OCI-LY3 (cell line): ENCODE measurements at regions not wholly inside any gene's neighbourhood (a gene's known extent, or its start where the extent isn't known, plus 50 kb on each side); places are given as distances from the start of the nearest gene placed in this dataset.

Source experiments
- H2AFZ ChIP-seq: fragments of 200-600, 300-600 bp; shearing (Covaris generic); 2 replicates; pipeline ENCODE4 v1.6.0; 2014; ENCODE audit warnings: antibody characterized with exemption, low read depth, low read length
- H3K27ac ChIP-seq: fragments of 200-600, 300-600 bp; sonication (generic); 2 replicates; pipeline ENCODE4 v1.5.1; 2014; ENCODE audit warnings: mild to moderate bottlenecking, low read length, moderate library complexity, mixed read lengths
- H3K27me3 ChIP-seq: fragments of 200-600, 300-600 bp; sonication (generic); 2 replicates; pipeline ENCODE4 v1.6.1; 2014; ENCODE audit warnings: low read depth, low read length, mixed read lengths
- H3K36me3 ChIP-seq: fragments of 200-600, 300-600 bp; sonication (generic); replicated peaks from 2 replicates; pipeline ENCODE3; 2014; ENCODE audit warnings: low read depth, low read length, mixed read lengths
- H3K4me1 ChIP-seq: fragments of 300-600, 200-600 bp; sonication (generic); 2 replicates; pipeline ENCODE4 v1.6.1; 2014; ENCODE audit warnings: low read length, mixed read lengths
- H3K4me2 ChIP-seq: fragments of 200-600, 300-600 bp; sonication (generic); 2 replicates; pipeline ENCODE4 v1.6.1; 2014; ENCODE audit warnings: low read length, mixed read lengths
- H3K4me3 ChIP-seq: fragments of 300-600, 200-600 bp; sonication (generic); 2 replicates; pipeline ENCODE4 v1.5.1; 2014; ENCODE audit warnings: antibody characterized with exemption, mild to moderate bottlenecking, low read length, moderate library complexity
- H3K79me2 ChIP-seq: fragments of 300-600, 200-600 bp; shearing (Covaris generic); 2 replicates; pipeline ENCODE4 v1.6.1; 2014; ENCODE audit warnings: mild to moderate bottlenecking, low read length, mixed read lengths
- H3K9ac ChIP-seq: fragments of 300-600, 200-600 bp; shearing (Covaris generic); 2 replicates; pipeline ENCODE4 v1.6.0; 2014; ENCODE audit warnings: mild to moderate bottlenecking, low read length, moderate library complexity
- H3K9me3 ChIP-seq: fragments of 200-600, 300-600 bp; shearing (Covaris generic); 2 replicates; pipeline ENCODE4 v1.6.1; 2014; ENCODE audit warnings: low read length, mixed read lengths; ENCODE audit not compliant: insufficient read depth
- H4K20me1 ChIP-seq: fragments of 200-600, 300-600 bp; sonication (generic); 2 replicates; pipeline ENCODE4 v1.6.1; 2016; ENCODE audit warnings: low read length, mixed read lengths; ENCODE audit not compliant: insufficient read depth
- CTCF ChIP-seq: fragments of 200-600, 300-600 bp; sonication (generic); IDR thresholded peaks from 2 replicates; pipeline ENCODE4 v1.5.1; 2014; ENCODE audit warnings: antibody characterized with exemption, low read length, low read depth
- EZH2phosphoT487 ChIP-seq: fragments of 200-600 bp; shearing (Covaris generic); IDR thresholded peaks from 2 replicates; pipeline ENCODE4 v1.6.1; 2018; ENCODE audit warnings: antibody characterized with exemption, mixed run types, low read depth

- no peak for TF ChIP-seq CTCF
- no peak for TF ChIP-seq EZH2phosphoT487
- H3K27me3 ChIP-seq, result no peaks in the 10 kb centered on the region
- no peak overlapping the region for H2AFZ ChIP-seq
- no peaks in the 10 kb centered on the region for H3K36me3 ChIP-seq
- H3K27ac ChIP-seq, result no peak overlapping the region
- H3K4me2 ChIP-seq, result no peak overlapping the region
- H3K4me1 ChIP-seq, result no peaks in the 10 kb centered on the region
- no peak overlapping the region for H3K9ac ChIP-seq
- H4K20me1 ChIP-seq, result no peaks in the 10 kb centered on the region
- no peaks in the 10 kb centered on the region for H3K79me2 ChIP-seq
- no peaks in the 10 kb centered on the region for H3K9me3 ChIP-seq
- no peak overlapping the region for H3K4me3 ChIP-seq
Measured at GRCh38 chr1:47679301-47679791, 241.5 kb downstream of the FOXD2 start.

GRCh38 chr1:47679826-47680225 is 242.0 kb downstream of the FOXD2 start:
- no peak overlapping the region for H3K4me2 ChIP-seq
- no peak overlapping the region for H3K27ac ChIP-seq
- TF ChIP-seq CTCF (no peak), EZH2phosphoT487 (no peak)
- H3K36me3 ChIP-seq, result no peaks in the 10 kb centered on the region
- no peak overlapping the region for H2AFZ ChIP-seq
- H3K4me3 ChIP-seq, result no peak overlapping the region
- H3K9me3 ChIP-seq, result no peaks in the 10 kb centered on the region
- H3K9ac ChIP-seq, result no peak overlapping the region
- no peaks in the 10 kb centered on the region for H3K27me3 ChIP-seq
- no peaks in the 10 kb centered on the region for H4K20me1 ChIP-seq
- H3K79me2 ChIP-seq, result no peaks in the 10 kb centered on the region
- no peaks in the 10 kb centered on the region for H3K4me1 ChIP-seq

GRCh38 chr1:47680815-47681475 is 243.1 kb downstream of the FOXD2 start:
- TF ChIP-seq EZH2phosphoT487, result no peak
- no peak for TF ChIP-seq CTCF
- Histone ChIP-seq H3K4me2 (no peak overlapping the region), H3K27me3 (no peaks in the 10 kb centered on the region), H4K20me1 (no peaks in the 10 kb centered on the region), H3K27ac (no peak overlapping the region), H3K9me3 (no peaks in the 10 kb centered on the region), H2AFZ (no peak overlapping the region), H3K79me2 (no peaks in the 10 kb centered on the region), H3K4me1 (no peaks in the 10 kb centered on the region), H3K36me3 (no peaks in the 10 kb centered on the region), H3K9ac (no peak overlapping the region), H3K4me3 (no peak overlapping the region)

- no peak overlapping the region for H3K9ac ChIP-seq
- TF ChIP-seq CTCF (no peak), EZH2phosphoT487 (no peak)
- H2AFZ ChIP-seq, result no peak overlapping the region
- no peaks in the 10 kb centered on the region for H4K20me1 ChIP-seq
- H3K4me2 ChIP-seq, result no peak overlapping the region
- no peaks in the 10 kb centered on the region for H3K27me3 ChIP-seq
- H3K27ac ChIP-seq, result no peak overlapping the region
- H3K4me3 ChIP-seq, result no peak overlapping the region
- no peaks in the 10 kb centered on the region for H3K36me3 ChIP-seq
- H3K4me1 ChIP-seq, result no peaks in the 10 kb centered on the region
- no peaks in the 10 kb centered on the region for H3K79me2 ChIP-seq
- no peaks in the 10 kb centered on the region for H3K9me3 ChIP-seq
Measured at GRCh38 chr1:47681735-47682134, 243.9 kb downstream of the FOXD2 start.
